HepG2 (cell line): ENCODE measurements at regions not wholly inside any gene's neighbourhood (a gene's known extent, or its start where the extent isn't known, plus 50 kb on each side); places are given as distances from the start of the nearest gene placed in this dataset.

Source experiments
- ATAC-seq: fragments of 200-7000 bp; cut with Tn5 transposase; 3 replicates; pipeline ENCODE4 v1.9.1; 2020; ENCODE audit warnings: mild to moderate bottlenecking, moderate library complexity
- BruUV-seq: library from RNA; stranded (reverse); fragments of 400-500 nt; replicated peaks from 2 replicates; lab custom pipeline; 2021; lab: Mats Ljungman, UMichigan
- CTCF ChIA-PET: fragments of 300-600 bp; formaldehyde crosslinking; extraction: SDS; loops from one replicate; lab custom pipeline; 2021; ENCODE audit warnings: low total read pairs, inconsistent platforms, low intra/inter-chr PET ratio; lab: Yijun Ruan, JAX
- POLR2A ChIA-PET: fragments of 350-600 bp; sonication (Branson Sonifier 250); formaldehyde crosslinking; loops from one replicate; lab custom pipeline; 2020; ENCODE audit warnings: antibody characterized with exemption, inconsistent platforms; lab: Yijun Ruan, JAX
- DNase-seq: peaks from one replicate; pipeline ENCODE4 v3.0.0-alpha.2; 2015; ENCODE audit warnings: low spot score
- FAIRE-seq: peaks from 3 replicates; lab custom pipeline; 2011; peaks lifted over from hg19 to GRCh38; lab: Jason Lieb, UNC
- H2AFZ ChIP-seq: one replicate; pipeline ENCODE4 v1.6.1; 2011; ENCODE audit warnings: low read length, inconsistent platforms
- H3K27ac ChIP-seq: fragments of 300-600 bp; 3 replicates; pipeline ENCODE4 v1.8.0; 2011; ENCODE audit warnings: mixed run types, mild to moderate bottlenecking, mixed read lengths, low read length, inconsistent platforms; ENCODE audit not compliant: insufficient read depth; ENCODE audit errors: extremely low read length
- H3K27me3 ChIP-seq, 2 experiments: fragments of 200-600 bp in 1 of 2; 2 replicates in 1 of 2; 3 replicates in 1 of 2; pipeline versions ENCODE4 v1.6.0 to v1.8.0; 2011; ENCODE audit warnings: low read length in 2 of 2, mild to moderate bottlenecking in 2 of 2, moderate library complexity in 2 of 2, inconsistent platforms in 1 of 2; ENCODE audit not compliant: insufficient read depth in 2 of 2, control insufficient read depth in 1 of 2
- H3K36me3 ChIP-seq, 2 experiments: fragments of 200-600 bp in 1 of 2; replicated peaks in 1 of 2; 2 replicates in 1 of 2; 3 replicates in 1 of 2; pipeline versions ENCODE4 v1.5.1 to v1.8.0; 2011; ENCODE audit warnings: low read length in 2 of 2, inconsistent platforms in 1 of 2; ENCODE audit not compliant: insufficient read depth in 2 of 2, control insufficient read depth in 1 of 2
- H3K4me1 ChIP-seq: 2 replicates; pipeline ENCODE4 v1.5.1; 2012; ENCODE audit warnings: low read length, inconsistent platforms; ENCODE audit not compliant: insufficient read depth
- H3K4me2 ChIP-seq: 2 replicates; pipeline ENCODE4 v1.6.0; 2011; ENCODE audit warnings: low read depth, low read length, inconsistent platforms
- H3K4me3 ChIP-seq, 3 experiments: fragments of 200-600 bp in 1 of 3; sonication (generic), shearing (Covaris generic) in 1 of 3; replicated peaks in 1 of 3; 2 replicates each; pipeline ENCODE4 v1.5.1; 2011 to 2016; ENCODE audit warnings: low read length in 3 of 3, inconsistent platforms in 2 of 3, low read depth in 2 of 3, mild to moderate bottlenecking in 2 of 3, control low read depth in 1 of 3, mixed read lengths in 1 of 3; ENCODE audit not compliant: insufficient read depth in 1 of 3
- H3K79me2 ChIP-seq: one replicate; pipeline ENCODE4 v1.6.1; 2011; ENCODE audit warnings: low read length, inconsistent platforms; ENCODE audit not compliant: insufficient read depth
- H3K9ac ChIP-seq: 2 replicates; pipeline ENCODE4 v1.6.0; 2011; ENCODE audit warnings: mild to moderate bottlenecking, low read depth, low read length, inconsistent platforms; ENCODE audit not compliant: insufficient read depth
- H3K9me3 ChIP-seq: 2 replicates; pipeline ENCODE4 v1.5.1; 2012; ENCODE audit warnings: mild to moderate bottlenecking, low read length
- H4K20me1 ChIP-seq: 2 replicates; pipeline ENCODE4 v1.6.0; 2011; ENCODE audit warnings: inconsistent platforms, mild to moderate bottlenecking, low read length, moderate library complexity; ENCODE audit not compliant: insufficient read depth
- ARNT2 ChIP-seq: sonication (generic); formaldehyde crosslinking; IDR thresholded peaks from 2 replicates; pipeline ENCODE4 v1.8.0; 2022; ENCODE audit warnings: mild to moderate bottlenecking, low read depth, missing genetic modification reagents, moderate library complexity
- BORCS8-MEF2B ChIP-seq: sonication (generic); formaldehyde crosslinking; IDR thresholded peaks from 2 replicates; pipeline ENCODE4 v1.8.0; 2022; ENCODE audit warnings: mild to moderate bottlenecking, missing genetic modification reagents
- HMG20B ChIP-seq: conservative IDR thresholded peaks from 2 replicates; pipeline ENCODE4 v1.6.1; 2016; ENCODE audit warnings: missing genetic modification reagents, missing compliant biosample characterization
- IRF2 ChIP-seq: IDR thresholded peaks from 2 replicates; pipeline ENCODE4 v1.6.1; 2018; ENCODE audit warnings: missing genetic modification reagents, missing compliant biosample characterization
- PAWR ChIP-seq: sonication (generic); formaldehyde crosslinking; IDR thresholded peaks from 2 replicates; pipeline ENCODE4 v1.4.0; 2020; ENCODE audit warnings: missing genetic modification reagents, mild to moderate bottlenecking, borderline replicate concordance
- POLR2A ChIP-seq, 2 experiments: IDR thresholded peaks; 2 replicates each; pipeline ENCODE4 v1.6.1; 2011; ENCODE audit warnings: low read depth in 2 of 2, low read length in 2 of 2, mild to moderate bottlenecking in 1 of 2, moderate library complexity in 1 of 2; ENCODE audit not compliant: insufficient read depth in 1 of 2
- RBM39 ChIP-seq: fragments of 200-400 bp; formaldehyde crosslinking; IDR thresholded peaks from one replicate; pipeline ENCODE4 v1.6.1; 2018; ENCODE audit warnings: antibody characterized with exemption, mild to moderate bottlenecking, low read depth, low read length; ENCODE audit not compliant: poor library complexity, severe bottlenecking
- SALL1 ChIP-seq: sonication (generic); formaldehyde crosslinking; IDR thresholded peaks from 2 replicates; pipeline ENCODE4 v1.8.0; 2022; ENCODE audit warnings: mild to moderate bottlenecking, missing genetic modification reagents
- XRCC5 ChIP-seq: fragments of 200-400 bp; formaldehyde crosslinking; optimal IDR thresholded peaks from 2 replicates; pipeline ENCODE3; 2017; ENCODE audit warnings: mild to moderate bottlenecking, low read length
- ZNF7 ChIP-seq: IDR thresholded peaks from 2 replicates; pipeline ENCODE4 v1.6.1; 2016; ENCODE audit warnings: missing biosample characterization, missing genetic modification reagents
- ZSCAN29 ChIP-seq: sonication (generic); formaldehyde crosslinking; conservative IDR thresholded peaks from 2 replicates; pipeline ENCODE4 v1.4.0; 2020; ENCODE audit warnings: mild to moderate bottlenecking, missing genetic modification reagents
- WGBS: methylation state at CpG from one replicate; pipeline ENCODE4 v1.1.6; 2017; ENCODE audit warnings: low lambda C conversion rate; 5-methylcytosine and 5-hydroxymethylcytosine counted together
- in situ Hi-C: cut with HindIII; loops from 2 replicates; pipeline ENCODE4 v1.10.0; 2017; ENCODE audit warnings: low pct_unique_long_range_greater_than_20kb; ENCODE audit not compliant: extremely low pct_ligation_motif_present
- intact Hi-C: fragments of 100-400 bp; cut with micrococcal nuclease; formaldehyde crosslinking; loops from one replicate; pipeline ENCODE4 v1.10.0; 2022; ENCODE audit not compliant: unreplicated experiment
- TF ChIP-seq, protein P1 (sequence below): IDR thresholded peaks from 2 replicates; pipeline ENCODE4 v1.6.1; 2016; ENCODE audit warnings: mild to moderate bottlenecking
- TF ChIP-seq, protein P2 (sequence below): sonication (generic); formaldehyde crosslinking; IDR thresholded peaks from 2 replicates; pipeline ENCODE4 v1.5.1; 2020; ENCODE audit warnings: missing genetic modification reagents, mild to moderate bottlenecking, borderline replicate concordance
- TF ChIP-seq, protein P3 (sequence below): sonication (generic); formaldehyde crosslinking; conservative IDR thresholded peaks from 2 replicates; pipeline ENCODE4 v1.8.0; 2022; ENCODE audit warnings: low read depth, missing genetic modification reagents

DNA sequence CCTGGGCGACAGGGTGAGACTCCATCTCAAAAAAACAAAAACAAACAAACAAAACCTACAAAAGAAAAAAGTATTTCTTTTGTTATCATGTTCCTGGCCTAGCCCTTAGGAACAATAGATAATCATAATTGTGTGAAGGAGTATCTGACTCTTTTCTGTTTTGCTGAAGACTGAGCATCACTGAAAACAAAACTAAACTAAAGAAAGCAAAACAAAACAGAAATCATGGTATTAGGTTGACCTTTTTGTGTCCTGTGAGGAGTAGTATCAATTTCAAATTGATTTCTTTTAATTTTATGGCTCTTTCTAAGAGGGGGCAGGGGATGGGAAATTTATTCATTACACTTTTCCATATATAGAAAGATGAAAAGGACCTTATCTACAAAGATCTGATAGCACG is 246.0 kb downstream of the YTHDC2 start:
- CTCF ChIA-PET, result no interaction called here
- POLR2A ChIA-PET, result no interaction called here
- intact Hi-C loops, result no loop called here
- ATAC-seq, result no peak
- H4K20me1 ChIP-seq, result no peaks in the 10 kb centered on the region
- H3K27me3 ChIP-seq, result no peaks in the 10 kb centered on the region
- no peak for FAIRE-seq
- H3K9me3 ChIP-seq, result 0 out of 2 replicates have a peak, but pooled peaks cover 3% of the 10 kb centered on the region
- WGBS, result 3% methylated on average over 2 of the region's 2 CpGs
- H3K4me2 ChIP-seq, result no peak overlapping the region
- no peak for DNase-seq
- H2AFZ ChIP-seq, result no peak overlapping the region
- H3K79me2 ChIP-seq, result no peaks in the 10 kb centered on the region
- no peak overlapping the region for H3K9ac ChIP-seq
- TF ChIP-seq HMG20B (CRISPR knock-in tag) (no peak), ARNT2 (no peak), BORCS8-MEF2B (CRISPR knock-in tag) (no peak), XRCC5 (no peak), PAWR (no peak), ZSCAN29 (no peak), RBM39 (no peak), SALL1 (no peak), ZNF7 (CRISPR knock-in tag) (no peak), IRF2 (CRISPR knock-in tag) (no peak), POLR2A (IDR thresholded peaks at IDR 0.05; ENCODE audit: insufficient read depth in 1 of 2, low read depth in 2 of 2, low read length in 2 of 2) (no peak)
- TF ChIP-seq, protein P1, sequence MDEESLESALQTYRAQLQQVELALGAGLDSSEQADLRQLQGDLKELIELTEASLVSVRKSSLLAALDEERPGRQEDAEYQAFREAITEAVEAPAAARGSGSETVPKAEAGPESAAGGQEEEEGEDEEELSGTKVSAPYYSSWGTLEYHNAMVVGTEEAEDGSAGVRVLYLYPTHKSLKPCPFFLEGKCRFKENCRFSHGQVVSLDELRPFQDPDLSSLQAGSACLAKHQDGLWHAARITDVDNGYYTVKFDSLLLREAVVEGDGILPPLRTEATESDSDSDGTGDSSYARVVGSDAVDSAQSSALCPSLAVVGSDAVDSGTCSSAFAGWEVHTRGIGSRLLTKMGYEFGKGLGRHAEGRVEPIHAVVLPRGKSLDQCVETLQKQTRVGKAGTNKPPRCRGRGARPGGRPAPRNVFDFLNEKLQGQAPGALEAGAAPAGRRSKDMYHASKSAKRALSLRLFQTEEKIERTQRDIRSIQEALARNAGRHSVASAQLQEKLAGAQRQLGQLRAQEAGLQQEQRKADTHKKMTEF (CRISPR knock-in tag), result no peak
- TF ChIP-seq, protein P2, sequence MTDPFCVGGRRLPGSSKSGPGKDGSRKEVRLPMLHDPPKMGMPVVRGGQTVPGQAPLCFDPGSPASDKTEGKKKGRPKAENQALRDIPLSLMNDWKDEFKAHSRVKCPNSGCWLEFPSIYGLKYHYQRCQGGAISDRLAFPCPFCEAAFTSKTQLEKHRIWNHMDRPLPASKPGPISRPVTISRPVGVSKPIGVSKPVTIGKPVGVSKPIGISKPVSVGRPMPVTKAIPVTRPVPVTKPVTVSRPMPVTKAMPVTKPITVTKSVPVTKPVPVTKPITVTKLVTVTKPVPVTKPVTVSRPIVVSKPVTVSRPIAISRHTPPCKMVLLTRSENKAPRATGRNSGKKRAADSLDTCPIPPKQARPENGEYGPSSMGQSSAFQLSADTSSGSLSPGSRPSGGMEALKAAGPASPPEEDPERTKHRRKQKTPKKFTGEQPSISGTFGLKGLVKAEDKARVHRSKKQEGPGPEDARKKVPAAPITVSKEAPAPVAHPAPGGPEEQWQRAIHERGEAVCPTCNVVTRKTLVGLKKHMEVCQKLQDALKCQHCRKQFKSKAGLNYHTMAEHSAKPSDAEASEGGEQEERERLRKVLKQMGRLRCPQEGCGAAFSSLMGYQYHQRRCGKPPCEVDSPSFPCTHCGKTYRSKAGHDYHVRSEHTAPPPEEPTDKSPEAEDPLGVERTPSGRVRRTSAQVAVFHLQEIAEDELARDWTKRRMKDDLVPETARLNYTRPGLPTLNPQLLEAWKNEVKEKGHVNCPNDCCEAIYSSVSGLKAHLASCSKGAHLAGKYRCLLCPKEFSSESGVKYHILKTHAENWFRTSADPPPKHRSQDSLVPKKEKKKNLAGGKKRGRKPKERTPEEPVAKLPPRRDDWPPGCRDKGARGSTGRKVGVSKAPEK (CRISPR knock-in tag), result no peak
- TF ChIP-seq, protein P3, sequence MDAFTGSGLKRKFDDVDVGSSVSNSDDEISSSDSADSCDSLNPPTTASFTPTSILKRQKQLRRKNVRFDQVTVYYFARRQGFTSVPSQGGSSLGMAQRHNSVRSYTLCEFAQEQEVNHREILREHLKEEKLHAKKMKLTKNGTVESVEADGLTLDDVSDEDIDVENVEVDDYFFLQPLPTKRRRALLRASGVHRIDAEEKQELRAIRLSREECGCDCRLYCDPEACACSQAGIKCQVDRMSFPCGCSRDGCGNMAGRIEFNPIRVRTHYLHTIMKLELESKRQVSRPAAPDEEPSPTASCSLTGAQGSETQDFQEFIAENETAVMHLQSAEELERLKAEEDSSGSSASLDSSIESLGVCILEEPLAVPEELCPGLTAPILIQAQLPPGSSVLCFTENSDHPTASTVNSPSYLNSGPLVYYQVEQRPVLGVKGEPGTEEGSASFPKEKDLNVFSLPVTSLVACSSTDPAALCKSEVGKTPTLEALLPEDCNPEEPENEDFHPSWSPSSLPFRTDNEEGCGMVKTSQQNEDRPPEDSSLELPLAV (CRISPR knock-in tag), result no peak
- BruUV-seq, result no TSS peak
- H3K4me3 ChIP-seq, result no peak overlapping the region
- no peaks in the 10 kb centered on the region for H3K36me3 ChIP-seq
- H3K27ac ChIP-seq, result no peak overlapping the region
- in situ Hi-C loops, result no loop called here
- H3K4me1 ChIP-seq, result no peaks in the 10 kb centered on the region
